Coronary artery (tissue), 2 donors: ENCODE measurements at regions not wholly inside any gene's neighbourhood (a gene's known extent, or its start where the extent isn't known, plus 50 kb on each side); places are given as distances from the start of the nearest gene placed in this dataset.

Experiments used
- DNase-seq: peaks from one replicate; pipeline ENCODE4 v3.0.0-alpha.2; 2017; ENCODE audit warnings: low spot score
- H3K27ac ChIP-seq, 2 donors: fragments of 200-600 bp; sonication (generic); one replicate each; pipeline ENCODE4 v1.5.1; 2016 to 2019
- H3K4me3 ChIP-seq: fragments of 200-600 bp; sonication (generic); 2 replicates; pipeline ENCODE4 v1.5.1; 2016; ENCODE audit warnings: mild to moderate bottlenecking, moderate library complexity
- TF ChIP-seq, protein P1 (sequence below): fragments of 200-600 bp; sonication (generic); IDR thresholded peaks from one replicate; pipeline ENCODE4 v1.5.1; 2019; ENCODE audit warnings: antibody characterized with exemption

DNA sequence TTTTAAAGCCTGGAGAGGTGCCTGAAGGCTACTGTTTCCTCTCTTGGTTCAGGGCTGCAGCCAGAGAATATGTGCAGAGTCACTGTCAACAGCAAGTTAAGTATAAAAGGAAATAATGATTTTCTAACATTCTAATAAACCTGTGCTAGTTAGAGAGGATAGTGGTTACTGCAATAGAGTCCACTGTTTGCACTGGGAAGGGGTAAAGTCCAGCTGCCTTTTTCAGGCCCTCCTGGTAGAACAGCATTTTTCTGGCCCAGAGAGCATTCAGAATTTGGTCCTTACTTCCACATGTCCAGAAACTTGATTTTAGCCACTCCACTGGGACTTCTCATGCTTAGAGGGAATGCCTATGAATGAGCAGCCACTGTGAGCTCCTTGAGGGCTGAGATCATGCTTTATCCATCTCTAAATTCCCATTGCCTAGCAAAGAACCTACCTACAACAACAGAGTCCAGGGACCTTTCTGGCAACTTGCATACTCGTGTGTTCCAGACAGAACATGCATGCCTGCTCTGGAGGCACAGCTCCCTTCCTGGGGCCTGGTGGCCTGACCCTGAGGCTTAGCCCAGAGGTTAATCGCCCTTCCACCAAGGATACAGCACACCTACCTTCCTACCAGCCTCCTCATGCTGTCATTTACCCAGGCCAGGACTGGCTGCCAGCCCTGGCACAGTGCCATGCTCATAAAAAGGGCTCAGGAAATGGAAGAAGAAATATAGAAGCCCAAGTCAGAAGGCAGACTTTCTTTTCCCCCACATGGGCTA, 50.3 kb upstream of the ATP13A3 start:
- TF ChIP-seq, protein P1, sequence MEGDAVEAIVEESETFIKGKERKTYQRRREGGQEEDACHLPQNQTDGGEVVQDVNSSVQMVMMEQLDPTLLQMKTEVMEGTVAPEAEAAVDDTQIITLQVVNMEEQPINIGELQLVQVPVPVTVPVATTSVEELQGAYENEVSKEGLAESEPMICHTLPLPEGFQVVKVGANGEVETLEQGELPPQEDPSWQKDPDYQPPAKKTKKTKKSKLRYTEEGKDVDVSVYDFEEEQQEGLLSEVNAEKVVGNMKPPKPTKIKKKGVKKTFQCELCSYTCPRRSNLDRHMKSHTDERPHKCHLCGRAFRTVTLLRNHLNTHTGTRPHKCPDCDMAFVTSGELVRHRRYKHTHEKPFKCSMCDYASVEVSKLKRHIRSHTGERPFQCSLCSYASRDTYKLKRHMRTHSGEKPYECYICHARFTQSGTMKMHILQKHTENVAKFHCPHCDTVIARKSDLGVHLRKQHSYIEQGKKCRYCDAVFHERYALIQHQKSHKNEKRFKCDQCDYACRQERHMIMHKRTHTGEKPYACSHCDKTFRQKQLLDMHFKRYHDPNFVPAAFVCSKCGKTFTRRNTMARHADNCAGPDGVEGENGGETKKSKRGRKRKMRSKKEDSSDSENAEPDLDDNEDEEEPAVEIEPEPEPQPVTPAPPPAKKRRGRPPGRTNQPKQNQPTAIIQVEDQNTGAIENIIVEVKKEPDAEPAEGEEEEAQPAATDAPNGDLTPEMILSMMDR, result no peak
- DNase-seq, result no peak
- Histone ChIP-seq H3K4me3 (no peak overlapping the region), H3K27ac (peak overlapping the region; percentile 39 to 74)
